ENCODE measurements at regions not wholly inside any gene's neighbourhood (a gene's known extent, or its start where the extent isn't known, plus 50 kb on each side); places are given as distances from the start of the nearest gene placed in this dataset.
"Not testable (repeated sequence)": the region's sequence is repeated elsewhere in the genome, so short reads cannot be mapped to it uniquely, and the experiment has no call there.

- H3K27ac ChIP-seq = no peak overlapping the region
- no peak for TF ChIP-seq CTCF (conservative IDR thresholded peaks at IDR 0.05)
- no peak for TF ChIP-seq ZFX (IDR thresholded peaks at IDR 0.05)
These were observed 3899.1 kb upstream of the OR11H1 start for GRCh38 chr22:11628651-11629511.

- TF ChIP-seq ZFX (IDR thresholded peaks at IDR 0.05) = no peak
- no peak for TF ChIP-seq CTCF (conservative IDR thresholded peaks at IDR 0.05)
- no peak overlapping the region for H3K27ac ChIP-seq
These were observed 3898.2 kb upstream of the OR11H1 start for GRCh38 chr22:11629661-11630385.

DNA sequence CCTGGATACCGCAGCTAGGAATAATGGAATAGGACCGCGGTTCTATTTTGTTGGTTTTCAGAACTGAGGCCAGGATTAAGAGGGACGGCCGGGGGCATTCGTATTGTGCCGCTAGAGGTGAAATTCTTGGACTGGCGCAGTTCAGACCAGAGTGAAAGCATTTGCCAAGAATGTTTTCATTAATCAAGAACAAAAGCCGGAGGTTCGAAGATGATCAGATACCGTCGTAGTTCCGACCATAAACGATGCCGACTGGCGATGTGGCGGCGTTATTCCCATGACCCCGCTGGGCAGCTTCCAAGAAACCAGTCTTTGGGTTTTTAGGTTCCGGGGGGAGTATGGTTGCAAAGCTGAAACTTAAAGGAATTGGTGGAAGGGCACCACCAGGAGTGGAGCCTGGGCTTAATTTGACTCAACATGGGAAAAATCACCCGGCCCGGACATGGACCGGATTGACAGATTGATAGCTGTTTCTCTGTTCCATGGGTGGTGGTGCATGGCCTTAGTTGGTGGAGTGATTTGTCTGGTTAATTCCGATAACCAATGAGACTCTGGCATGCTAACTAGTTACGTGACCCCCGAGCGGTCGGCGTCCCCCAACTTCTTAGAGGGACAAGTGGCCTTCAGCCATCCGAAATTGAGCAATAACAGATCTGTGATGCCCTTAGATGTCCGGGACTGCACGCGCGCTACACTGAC is 3897.5 kb upstream of the OR11H1 start:
- not testable (repeated sequence) for H3K27ac ChIP-seq

All from C4-2B (cell line).